ENCODE measurements at regions not wholly inside any gene's neighbourhood (a gene's known extent, or its start where the extent isn't known, plus 50 kb on each side); places are given as distances from the start of the nearest gene placed in this dataset.

GRCh38 chr9:93865716-93866115, 89.4 kb downstream of the BARX1 start:
- Mint-ChIP-seq H3K4me1 (ENCODE audit: low read depth) (no peaks in the 10 kb centered on the region), H3K27me3 (peaks cover 14% of the 10 kb centered on the region), H3K9me3 (no peaks in the 10 kb centered on the region), H3K36me3 (no peaks in the 10 kb centered on the region), H3K27ac (no peak overlapping the region), H3K4me3 (no peak overlapping the region)
- CTCF ChIA-PET, result no interaction called here
- POLR2A ChIA-PET, result no interaction called here
- intact Hi-C loops (cut with micrococcal nuclease), result no loop called here
- DNase-seq, result no peak

- no peaks in the 10 kb centered on the region for H3K36me3 Mint-ChIP-seq
- POLR2A ChIA-PET, result no interaction called here
- no peak for DNase-seq
- CTCF ChIA-PET, result no interaction called here
- H3K9me3 Mint-ChIP-seq, result no peaks in the 10 kb centered on the region
- no peaks in the 10 kb centered on the region for H3K4me1 Mint-ChIP-seq (ENCODE audit: low read depth)
- intact Hi-C loops (cut with micrococcal nuclease), result no loop called here
- H3K27me3 Mint-ChIP-seq, result peaks cover 19% of the 10 kb centered on the region
- no peak overlapping the region for H3K27ac Mint-ChIP-seq
- H3K4me3 Mint-ChIP-seq, result no peak overlapping the region
Measured at GRCh38 chr9:93865245-93865644, 89.9 kb downstream of the BARX1 start.

GRCh38 chr9:93864840-93865239, 90.3 kb downstream of the BARX1 start:
- Mint-ChIP-seq H3K36me3 (no peaks in the 10 kb centered on the region), H3K4me1 (ENCODE audit: low read depth) (no peaks in the 10 kb centered on the region), H3K4me3 (no peak overlapping the region), H3K9me3 (no peaks in the 10 kb centered on the region), H3K27me3 (peaks cover 23% of the 10 kb centered on the region), H3K27ac (no peak overlapping the region)
- intact Hi-C loops (cut with micrococcal nuclease), result no loop called here
- ChIA-PET POLR2A (no interaction called here), CTCF (no interaction called here)
- DNase-seq, result no peak

GRCh38 chr9:93864032-93864431, 91.1 kb downstream of the BARX1 start:
- H3K4me3 Mint-ChIP-seq, result no peak overlapping the region
- no peak for DNase-seq
- no peaks in the 10 kb centered on the region for H3K9me3 Mint-ChIP-seq
- intact Hi-C loops (cut with micrococcal nuclease), result no loop called here
- H3K27ac Mint-ChIP-seq, result no peak overlapping the region
- POLR2A ChIA-PET, result no interaction called here
- H3K36me3 Mint-ChIP-seq, result no peaks in the 10 kb centered on the region
- CTCF ChIA-PET, result interaction anchor here (0.8 kb wide), 1 partner anchor 100 kb away, joined by 3 read pairs; no protein-coding TSS in a partner anchor
- H3K4me1 Mint-ChIP-seq (ENCODE audit: low read depth), result no peaks in the 10 kb centered on the region
- peaks cover 22% of the 10 kb centered on the region for H3K27me3 Mint-ChIP-seq

GRCh38 chr9:93862877-93863545, 92.1 kb downstream of the BARX1 start:
- CTCF ChIA-PET, result no interaction called here
- H3K27ac Mint-ChIP-seq, result no peak overlapping the region
- H3K27me3 Mint-ChIP-seq, result peaks cover 23% of the 10 kb centered on the region
- H3K4me3 Mint-ChIP-seq, result no peak overlapping the region
- H3K9me3 Mint-ChIP-seq, result no peaks in the 10 kb centered on the region
- no peak for DNase-seq
- no peaks in the 10 kb centered on the region for H3K4me1 Mint-ChIP-seq (ENCODE audit: low read depth)
- intact Hi-C loops (cut with micrococcal nuclease), result no loop called here
- H3K36me3 Mint-ChIP-seq, result no peaks in the 10 kb centered on the region
- POLR2A ChIA-PET, result no interaction called here

GRCh38 chr9:93861736-93862358, 93.3 kb downstream of the BARX1 start:
- Mint-ChIP-seq H3K27me3 (peaks cover 33% of the 10 kb centered on the region), H3K36me3 (no peaks in the 10 kb centered on the region), H3K9me3 (no peaks in the 10 kb centered on the region), H3K4me3 (no peak overlapping the region), H3K4me1 (ENCODE audit: low read depth) (no peaks in the 10 kb centered on the region), H3K27ac (no peak overlapping the region)
- POLR2A ChIA-PET, result no interaction called here
- DNase-seq, result no peak
- CTCF ChIA-PET, result no interaction called here
- intact Hi-C loops (cut with micrococcal nuclease), result no loop called here

GRCh38 chr9:93860694-93861658, 94.2 kb downstream of the BARX1 start:
- POLR2A ChIA-PET, result no interaction called here
- Mint-ChIP-seq H3K9me3 (no peaks in the 10 kb centered on the region), H3K4me1 (ENCODE audit: low read depth) (no peaks in the 10 kb centered on the region), H3K27ac (no peak overlapping the region), H3K27me3 (peaks cover 39% of the 10 kb centered on the region), H3K36me3 (no peaks in the 10 kb centered on the region), H3K4me3 (no peak overlapping the region)
- CTCF ChIA-PET, result no interaction called here
- intact Hi-C loops (cut with micrococcal nuclease), result no loop called here
- DNase-seq, result no peak

- intact Hi-C loops (cut with micrococcal nuclease), result no loop called here
Measured at GRCh38 chr9:93859431-93860215, 95.5 kb downstream of the BARX1 start.

GRCh38 chr9:93857528-93857927, 97.6 kb downstream of the BARX1 start:
- H3K27ac Mint-ChIP-seq, result no peak overlapping the region
- H3K4me3 Mint-ChIP-seq, result no peak overlapping the region
- ChIA-PET CTCF (no interaction called here), POLR2A (no interaction called here)
- peaks cover 46% of the 10 kb centered on the region for H3K27me3 Mint-ChIP-seq
- H3K9me3 Mint-ChIP-seq, result peaks cover 3% of the 10 kb centered on the region
- intact Hi-C loops (cut with micrococcal nuclease), result no loop called here
- no peaks in the 10 kb centered on the region for H3K4me1 Mint-ChIP-seq (ENCODE audit: low read depth)
- no peaks in the 10 kb centered on the region for H3K36me3 Mint-ChIP-seq
- no peak for DNase-seq

More at GRCh38 chr9:93859431-93860215, 95.5 kb downstream of the BARX1 start:
- Mint-ChIP-seq H3K27me3 (peaks cover 44% of the 10 kb centered on the region), H3K4me1 (ENCODE audit: low read depth) (no peaks in the 10 kb centered on the region), H3K36me3 (no peaks in the 10 kb centered on the region), H3K9me3 (no peaks in the 10 kb centered on the region), H3K27ac (no peak overlapping the region), H3K4me3 (no peak overlapping the region)
- POLR2A ChIA-PET, result no interaction called here
- DNase-seq, result no peak
- CTCF ChIA-PET, result no interaction called here

GRCh38 chr9:93852728-93853127, 102.4 kb downstream of the BARX1 start:
- no peak overlapping the region for H3K27ac Mint-ChIP-seq
- H3K4me3 Mint-ChIP-seq, result no peak overlapping the region
- intact Hi-C loops (cut with micrococcal nuclease), result no loop called here
- DNase-seq, result no peak
- peaks cover 40% of the 10 kb centered on the region for H3K27me3 Mint-ChIP-seq
- CTCF ChIA-PET, result no interaction called here
- no peaks in the 10 kb centered on the region for H3K36me3 Mint-ChIP-seq
- peaks cover 3% of the 10 kb centered on the region for H3K9me3 Mint-ChIP-seq
- H3K4me1 Mint-ChIP-seq (ENCODE audit: low read depth), result no peaks in the 10 kb centered on the region
- POLR2A ChIA-PET, result no interaction called here

GRCh38 chr9:93846349-93846748, 108.8 kb downstream of the BARX1 start:
- intact Hi-C loops (cut with micrococcal nuclease), result no loop called here
- DNase-seq, result no peak
- CTCF ChIA-PET, result no interaction called here

GRCh38 chr9:93843396-93843795, 111.8 kb downstream of the BARX1 start:
- H3K27me3 Mint-ChIP-seq, result peaks cover 24% of the 10 kb centered on the region
- no peak overlapping the region for H3K4me3 Mint-ChIP-seq
- H3K4me1 Mint-ChIP-seq (ENCODE audit: low read depth), result no peaks in the 10 kb centered on the region
- no peaks in the 10 kb centered on the region for H3K36me3 Mint-ChIP-seq
- H3K27ac Mint-ChIP-seq, result no peak overlapping the region
- intact Hi-C loops (cut with micrococcal nuclease), result no loop called here
- ChIA-PET POLR2A (no interaction called here), CTCF (interaction anchor here (0.8 to 1.1 kb wide), 2 partner anchors 16 to 96 kb away, joined by 3 to 4 read pairs; no protein-coding TSS in a partner anchor)
- peaks cover 5% of the 10 kb centered on the region for H3K9me3 Mint-ChIP-seq
- DNase-seq, result no peak

More at GRCh38 chr9:93846349-93846748, 108.8 kb downstream of the BARX1 start:
- Mint-ChIP-seq H3K27me3 (peaks cover 32% of the 10 kb centered on the region), H3K4me3 (no peak overlapping the region), H3K27ac (no peak overlapping the region), H3K9me3 (peaks cover 5% of the 10 kb centered on the region), H3K36me3 (no peaks in the 10 kb centered on the region), H3K4me1 (ENCODE audit: low read depth) (no peaks in the 10 kb centered on the region)
- POLR2A ChIA-PET, result no interaction called here

Data from activated CD4-positive, alpha-beta memory T cell treated with anti-CD3 and anti-CD28 coated beads for 36 hours (primary cell).